Neutrophil (primary cell): ENCODE measurements at regions not wholly inside any gene's neighbourhood (a gene's known extent, or its start where the extent isn't known, plus 50 kb on each side); places are given as distances from the start of the nearest gene placed in this dataset.

Source experiments
- H3K27ac ChIP-seq: fragments of 200-600 bp; sonication (generic); 2 replicates; pipeline ENCODE4 v1.5.1; 2016; ENCODE audit warnings: mild to moderate bottlenecking, moderate library complexity
- H3K27me3 ChIP-seq: fragments of 200-600 bp; sonication (generic); 2 replicates; pipeline ENCODE4 v1.6.0; 2016; ENCODE audit warnings: mild to moderate bottlenecking
- H3K36me3 ChIP-seq: fragments of 200-600 bp; sonication (generic); 2 replicates; pipeline ENCODE4 v1.5.1; 2017
- H3K4me1 ChIP-seq, 2 experiments: fragments of 200-600 bp in 1 of 2; sonication (generic) in 1 of 2; 1 replicate in 1 of 2; 2 replicates in 1 of 2; pipeline versions ENCODE4 v1.5.1 to v1.6.1; 2013 to 2016; ENCODE audit warnings: low read depth in 1 of 2, low read length in 1 of 2, mild to moderate bottlenecking in 1 of 2, moderate library complexity in 1 of 2; ENCODE audit not compliant: control insufficient read depth in 1 of 2, insufficient read depth in 1 of 2
- H3K4me3 ChIP-seq, 2 experiments: fragments of 200-600 bp in 1 of 2; sonication (generic) in 1 of 2; 1 replicate in 1 of 2; 2 replicates in 1 of 2; pipeline ENCODE4 v1.5.1; 2013 to 2016; ENCODE audit warnings: low read depth in 1 of 2, low read length in 1 of 2, mild to moderate bottlenecking in 1 of 2, moderate library complexity in 1 of 2
- H3K9me3 ChIP-seq: fragments of 200-600 bp; sonication (generic); 2 replicates; pipeline ENCODE4 v1.5.1; 2016
- TF ChIP-seq, protein P1 (sequence below): fragments of 200-600 bp; sonication (generic); IDR thresholded peaks from 2 replicates; pipeline ENCODE4 v1.5.1; 2016; ENCODE audit warnings: antibody characterized with exemption

DNA sequence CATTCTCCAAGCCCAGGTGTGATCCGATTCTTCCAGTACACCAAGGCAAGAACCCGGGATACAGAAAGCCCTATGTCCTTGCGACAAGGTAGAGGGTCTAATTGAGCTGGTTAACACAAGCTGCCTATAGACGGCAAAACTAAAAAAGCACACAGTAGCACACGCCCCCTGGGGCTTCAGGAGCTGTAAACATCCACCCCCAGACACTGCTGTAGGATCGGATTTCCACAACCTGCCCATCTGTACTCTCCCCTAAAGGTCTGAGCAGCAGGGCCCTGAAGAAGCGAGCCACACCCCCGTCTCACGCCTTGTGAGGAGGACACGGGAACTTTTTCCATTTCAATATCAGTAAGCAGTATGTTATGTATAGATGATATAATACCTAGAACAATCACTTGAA, 624.7 kb downstream of the BUD13 start:
- Histone ChIP-seq H3K27ac (no peak overlapping the region), H3K4me1 (no peaks in the 10 kb centered on the region), H3K36me3 (no peaks in the 10 kb centered on the region), H3K27me3 (no peaks in the 10 kb centered on the region), H3K9me3 (no peaks in the 10 kb centered on the region), H3K4me3 (no peak overlapping the region)
- TF ChIP-seq, protein P1, sequence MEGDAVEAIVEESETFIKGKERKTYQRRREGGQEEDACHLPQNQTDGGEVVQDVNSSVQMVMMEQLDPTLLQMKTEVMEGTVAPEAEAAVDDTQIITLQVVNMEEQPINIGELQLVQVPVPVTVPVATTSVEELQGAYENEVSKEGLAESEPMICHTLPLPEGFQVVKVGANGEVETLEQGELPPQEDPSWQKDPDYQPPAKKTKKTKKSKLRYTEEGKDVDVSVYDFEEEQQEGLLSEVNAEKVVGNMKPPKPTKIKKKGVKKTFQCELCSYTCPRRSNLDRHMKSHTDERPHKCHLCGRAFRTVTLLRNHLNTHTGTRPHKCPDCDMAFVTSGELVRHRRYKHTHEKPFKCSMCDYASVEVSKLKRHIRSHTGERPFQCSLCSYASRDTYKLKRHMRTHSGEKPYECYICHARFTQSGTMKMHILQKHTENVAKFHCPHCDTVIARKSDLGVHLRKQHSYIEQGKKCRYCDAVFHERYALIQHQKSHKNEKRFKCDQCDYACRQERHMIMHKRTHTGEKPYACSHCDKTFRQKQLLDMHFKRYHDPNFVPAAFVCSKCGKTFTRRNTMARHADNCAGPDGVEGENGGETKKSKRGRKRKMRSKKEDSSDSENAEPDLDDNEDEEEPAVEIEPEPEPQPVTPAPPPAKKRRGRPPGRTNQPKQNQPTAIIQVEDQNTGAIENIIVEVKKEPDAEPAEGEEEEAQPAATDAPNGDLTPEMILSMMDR = no peak

DNA sequence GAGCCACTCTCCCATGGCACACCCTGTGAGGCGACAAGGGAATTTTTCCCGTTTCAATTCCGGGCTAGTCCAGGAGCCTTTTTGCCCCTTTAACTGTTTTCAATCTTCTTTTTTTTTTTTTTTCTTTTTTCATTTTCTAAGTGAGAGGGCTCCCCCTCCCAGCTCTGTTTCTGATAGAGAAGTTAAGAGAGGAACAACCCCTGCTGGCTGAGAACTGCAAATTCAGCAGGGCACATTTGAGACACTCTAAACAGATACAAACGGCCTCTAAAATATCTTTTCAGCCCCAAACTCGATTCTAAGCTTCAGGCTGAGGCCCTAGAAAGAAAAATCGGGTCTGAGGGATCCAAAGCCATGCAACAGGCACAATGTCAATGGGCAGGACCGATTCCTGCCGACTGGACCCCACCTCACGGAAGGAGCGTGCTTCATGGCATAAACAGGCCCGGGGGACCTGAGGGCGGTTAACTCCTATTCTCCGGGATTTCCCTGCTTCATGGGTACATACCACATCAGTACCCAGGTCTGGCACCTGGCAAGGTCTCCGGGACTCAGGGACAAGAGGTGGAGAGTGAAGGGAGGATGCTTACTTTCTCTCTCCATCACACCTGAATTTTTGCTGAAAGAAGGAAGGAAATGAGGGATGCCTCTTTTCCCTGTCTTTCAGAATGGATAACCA, 627.5 kb downstream of the BUD13 start:
- H3K9me3 ChIP-seq = no peaks in the 10 kb centered on the region
- no peaks in the 10 kb centered on the region for H3K4me1 ChIP-seq
- H3K4me3 ChIP-seq = no peak overlapping the region
- H3K36me3 ChIP-seq = no peaks in the 10 kb centered on the region
- no peak overlapping the region for H3K27ac ChIP-seq
- no peaks in the 10 kb centered on the region for H3K27me3 ChIP-seq
- TF ChIP-seq, protein P1 = no peak

DNA sequence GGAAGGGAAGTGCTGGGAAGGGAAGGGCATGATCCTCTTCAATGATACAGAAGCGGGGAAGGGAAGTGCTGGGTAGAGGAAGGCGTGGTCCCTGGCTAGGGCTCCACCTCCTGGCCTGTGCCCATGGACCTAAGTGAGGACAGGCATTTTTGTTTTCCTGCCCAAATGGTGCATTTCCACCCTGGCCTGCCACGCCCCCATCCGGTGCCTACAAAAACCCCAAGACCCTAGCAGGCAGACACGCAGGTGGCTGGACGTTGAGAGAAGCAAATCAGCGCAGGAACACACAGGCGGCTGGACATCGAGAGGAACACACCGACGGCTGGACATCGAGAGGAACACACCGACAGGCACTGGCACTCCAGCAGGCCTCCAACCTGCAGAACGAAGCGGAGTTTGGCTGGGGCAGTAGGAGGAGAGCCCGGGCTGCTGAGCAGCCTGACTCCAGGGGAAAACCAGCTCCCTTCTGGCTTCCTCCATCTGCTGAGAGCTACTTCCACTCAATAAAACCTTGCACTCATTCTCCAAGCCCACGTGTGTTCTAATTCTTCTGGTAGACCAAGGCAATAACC, 628.3 kb downstream of the BUD13 start:
- TF ChIP-seq, protein P1 = no peak
- no peaks in the 10 kb centered on the region for H3K9me3 ChIP-seq

DNA sequence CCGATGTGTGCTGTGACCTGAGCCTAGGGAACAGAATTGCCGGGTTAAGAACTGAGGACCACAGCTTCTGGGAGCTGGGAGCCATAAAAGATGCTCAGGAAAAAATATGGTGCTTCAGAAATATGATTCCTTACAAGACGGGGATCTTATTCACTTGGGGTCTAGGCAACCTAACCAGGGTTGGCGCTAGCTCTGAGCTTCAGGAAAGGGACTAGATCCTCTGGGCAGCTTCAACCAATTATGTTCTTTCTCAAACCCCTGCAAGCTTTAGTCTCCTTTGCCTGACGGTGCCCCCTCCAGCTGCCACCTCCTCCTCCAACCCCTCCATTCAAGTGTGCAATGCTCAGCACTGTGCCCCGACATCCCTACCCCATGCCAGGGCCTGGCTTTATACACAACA, 634.1 kb upstream of the CADM1 start:
- Histone ChIP-seq H3K4me3 (no peak overlapping the region), H3K9me3 (no peaks in the 10 kb centered on the region), H3K4me1 (no peaks in the 10 kb centered on the region), H3K36me3 (no peaks in the 10 kb centered on the region), H3K27ac (no peak overlapping the region), H3K27me3 (peaks cover 5% of the 10 kb centered on the region)
- TF ChIP-seq, protein P1 = no peak

More for the DNA sequence above, 628.3 kb downstream of the BUD13 start:
- Histone ChIP-seq H3K27ac (no peak overlapping the region), H3K4me1 (no peaks in the 10 kb centered on the region), H3K36me3 (no peaks in the 10 kb centered on the region), H3K27me3 (no peaks in the 10 kb centered on the region), H3K4me3 (no peak overlapping the region)

DNA sequence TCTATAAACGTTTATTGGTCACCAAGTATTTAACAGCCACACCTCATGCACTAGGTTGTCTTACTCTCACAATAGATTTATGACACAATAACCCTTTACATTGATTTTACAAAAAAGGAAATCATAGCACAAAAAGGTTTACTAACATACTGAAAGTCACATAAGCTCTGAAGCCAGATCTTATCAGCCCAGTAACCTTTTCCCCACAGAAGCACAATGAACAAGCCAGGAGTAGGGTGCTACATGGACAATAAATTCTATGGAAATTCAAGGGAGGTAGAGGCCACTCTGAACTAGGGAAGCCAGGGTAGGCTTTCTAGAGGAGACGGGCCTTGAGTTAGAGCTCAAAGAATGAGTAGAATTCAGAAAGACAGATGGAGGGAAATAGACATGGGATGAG, 633.5 kb upstream of the CADM1 start:
- Histone ChIP-seq H3K27ac (no peak overlapping the region), H3K4me3 (no peak overlapping the region), H3K27me3 (peaks cover 5% of the 10 kb centered on the region), H3K36me3 (no peaks in the 10 kb centered on the region), H3K9me3 (no peaks in the 10 kb centered on the region), H3K4me1 (no peaks in the 10 kb centered on the region)
- TF ChIP-seq, protein P1 = no peak
